ENCODE measurements at regions not wholly inside any gene's neighbourhood (a gene's known extent, or its start where the extent isn't known, plus 50 kb on each side); places are given as distances from the start of the nearest gene placed in this dataset.
"Not testable (repeated sequence)": the region's sequence is repeated elsewhere in the genome, so short reads cannot be mapped to it uniquely, and the experiment has no call there.

- not testable (repeated sequence) for TF ChIP-seq ZFP91 (CRISPR knock-in tag; IDR thresholded peaks at IDR 0.05; ENCODE audit: borderline replicate concordance); RAD21 (CRISPR knock-in tag; IDR thresholded peaks at IDR 0.05); ZNF335 (CRISPR knock-in tag; IDR thresholded peaks at IDR 0.05); BCLAF1 (IDR thresholded peaks at IDR 0.05); SMC3 (IDR thresholded peaks at IDR 0.05; ENCODE audit: low read length); FOXP4 (CRISPR knock-in tag; IDR thresholded peaks at IDR 0.05); GATAD2A (CRISPR knock-in tag; IDR thresholded peaks at IDR 0.05); LBX2 (CRISPR knock-in tag; IDR thresholded peaks at IDR 0.05; ENCODE audit: borderline replicate concordance); PREB (CRISPR knock-in tag; IDR thresholded peaks at IDR 0.05); STAG1 (CRISPR knock-in tag; IDR thresholded peaks at IDR 0.05)
Measured at GRCh38 chr7:55672084-55672483, 99.8 kb upstream of the VOPP1 start.
